GM18498 (cell line): ENCODE measurements at regions not wholly inside any gene's neighbourhood (a gene's known extent, or its start where the extent isn't known, plus 50 kb on each side); places are given as distances from the start of the nearest gene placed in this dataset.
A peak's percentile ranks its signal among the peaks of the same experiment; 100 is the strongest.

Experiments
- ATAC-seq: cut with Tn5 transposase; IDR thresholded peaks from one replicate; pipeline ENCODE4 v1.9.1; 2021; ENCODE audit warnings: mild to moderate bottlenecking, moderate library complexity; ENCODE audit not compliant: unreplicated experiment

- no peak for ATAC-seq
These were observed 53.3 kb downstream of the FOXD1 start for GRCh38 chr5:73395256-73395655.

GRCh38 chr5:73394610-73395009 is 54.0 kb downstream of the FOXD1 start:
- ATAC-seq, result no peak

DNA sequence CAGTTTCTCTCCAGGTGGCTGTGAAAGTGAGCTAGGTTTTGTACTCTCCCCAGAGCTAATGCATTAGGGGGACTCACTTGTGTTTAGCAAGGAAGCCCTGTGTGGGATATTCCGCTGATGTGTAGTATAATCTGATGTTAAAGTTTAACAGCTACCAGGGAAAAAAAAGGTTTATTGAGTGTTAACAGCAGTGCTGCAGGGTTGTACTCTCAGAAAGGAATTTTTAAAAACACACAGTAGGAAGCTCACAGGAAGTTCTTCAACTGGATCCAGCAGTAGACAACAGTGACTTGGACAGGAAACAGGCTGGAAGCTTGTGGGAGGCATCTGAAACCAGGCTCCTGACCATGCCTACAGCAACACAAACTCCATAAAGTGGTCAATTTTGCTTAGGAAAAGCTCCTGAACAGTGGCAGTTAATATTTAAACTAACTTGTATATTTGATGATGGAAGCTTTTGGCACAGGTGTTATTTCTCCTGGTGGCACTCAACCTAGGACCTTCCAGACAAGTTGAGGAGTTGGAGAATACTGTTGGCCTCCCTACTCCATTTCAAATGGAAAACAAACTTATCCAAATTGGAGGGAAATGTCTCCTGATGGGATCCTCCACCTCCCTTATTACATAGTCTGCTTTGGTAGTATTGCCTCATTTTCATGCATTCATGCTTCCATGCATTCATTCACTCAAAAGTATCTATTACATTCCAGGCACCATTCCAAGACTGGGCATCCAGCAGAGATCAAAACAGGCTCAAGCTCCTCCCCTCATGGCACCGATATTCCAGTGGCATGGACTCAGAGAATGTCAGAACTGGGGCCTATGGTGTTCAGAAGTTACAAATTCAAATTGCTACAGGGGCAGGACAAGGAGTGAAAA is 54.7 kb downstream of the FOXD1 start:
- no peak for ATAC-seq

DNA sequence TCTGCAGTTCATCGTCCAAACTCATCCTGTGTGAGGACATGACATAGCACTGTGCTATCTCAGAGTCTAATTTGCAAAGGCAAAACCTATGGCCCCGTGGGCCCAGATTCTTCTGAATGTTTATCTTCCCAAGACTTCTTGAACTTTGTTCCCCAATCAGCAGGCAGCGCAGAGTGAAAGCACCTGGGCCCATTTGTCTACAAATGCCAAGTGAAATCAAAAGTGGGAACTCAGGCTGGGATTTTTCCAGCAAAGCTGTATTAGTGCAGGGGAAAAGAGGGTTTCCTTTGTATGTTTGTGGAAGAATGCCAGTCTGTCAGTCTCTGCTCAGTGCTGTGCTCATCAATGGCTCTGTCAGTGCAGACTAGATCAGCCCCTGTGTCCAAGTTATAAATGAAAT is 55.8 kb downstream of the FOXD1 start:
- no peak for ATAC-seq

GRCh38 chr5:73391441-73391881 is 57.1 kb downstream of the FOXD1 start:
- no peak for ATAC-seq

DNA sequence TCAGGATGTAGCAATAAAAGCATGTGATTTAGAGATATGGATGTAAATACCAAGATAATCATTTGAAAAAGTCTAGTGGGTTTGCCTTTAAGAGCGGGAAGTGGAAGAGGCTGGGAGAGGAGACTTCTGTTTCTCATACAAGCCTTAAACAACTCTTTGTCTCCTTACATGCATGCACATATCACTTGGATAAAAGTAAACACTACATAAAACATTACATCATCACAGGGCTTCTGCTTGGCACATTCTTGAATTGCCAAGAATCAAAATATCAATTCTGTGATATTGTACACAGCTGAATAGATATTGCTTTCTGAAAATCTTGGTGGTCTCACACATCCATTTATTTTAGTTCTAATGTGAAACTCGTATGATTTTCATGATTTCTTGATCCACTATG is 57.6 kb downstream of the FOXD1 start:
- no peak for ATAC-seq

DNA sequence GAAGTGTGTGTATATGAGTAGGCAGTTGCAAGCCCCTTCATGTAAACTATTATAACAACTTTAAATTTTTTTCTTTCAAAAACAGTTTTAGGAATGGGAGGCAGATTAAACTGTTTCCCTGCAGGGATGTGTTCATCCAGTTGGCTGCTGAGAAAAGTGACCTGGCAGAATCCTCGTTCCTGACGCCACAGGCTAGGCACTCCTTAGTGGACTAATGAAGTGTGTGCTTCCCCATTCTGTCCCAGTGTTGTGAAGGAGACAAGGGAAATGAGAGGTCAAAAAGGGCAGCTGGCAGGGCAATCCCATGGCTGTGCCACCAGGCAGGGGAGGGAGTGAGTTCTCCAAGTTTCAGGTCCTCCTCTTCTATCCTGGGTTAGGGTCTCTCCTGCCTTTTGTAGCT is 59.8 kb downstream of the FOXD1 start:
- ATAC-seq, result no peak

DNA sequence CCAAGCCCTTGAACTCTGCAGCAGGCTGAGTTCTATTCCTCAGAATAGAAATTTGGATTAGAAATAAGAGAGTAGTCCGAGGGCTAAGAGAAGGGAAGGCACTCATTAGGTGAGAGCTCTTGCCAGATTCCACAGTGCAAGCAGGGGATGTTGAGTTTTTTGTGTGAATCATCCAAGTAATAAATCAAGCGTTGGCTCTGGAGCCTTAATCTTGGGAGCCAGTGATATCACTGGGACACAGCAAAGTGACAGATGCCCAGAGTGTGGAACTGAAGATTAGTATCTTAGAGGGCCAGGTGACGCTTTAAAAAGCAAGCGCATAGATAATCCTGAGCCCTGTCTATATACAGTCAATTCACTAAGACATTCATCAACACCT is 60.3 kb downstream of the FOXD1 start:
- ATAC-seq, result no peak

- ATAC-seq, result peak; percentile 93
These were observed 60.8 kb downstream of the FOXD1 start for GRCh38 chr5:73387601-73388305.

- ATAC-seq, result peak; percentile 39
These were observed 61.4 kb downstream of the FOXD1 start for GRCh38 chr5:73387149-73387591.

DNA sequence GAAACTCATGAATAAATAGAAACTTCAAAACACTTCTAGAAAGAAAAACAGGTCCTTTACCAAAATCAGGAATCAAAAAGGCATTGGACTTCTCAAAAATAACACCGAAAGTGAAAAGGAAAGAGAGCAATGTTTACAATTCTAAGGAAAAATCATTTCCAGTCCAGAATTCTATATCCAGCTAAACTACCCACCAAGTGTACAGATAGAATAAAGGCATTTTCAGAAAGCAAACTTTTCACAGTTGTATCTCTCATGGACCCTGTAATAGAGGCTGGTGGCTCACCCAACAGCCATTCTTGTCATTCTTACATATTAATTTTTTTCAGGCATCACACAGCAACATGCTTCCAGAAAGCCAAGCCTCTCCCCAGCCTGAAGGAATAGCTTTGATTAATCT is 63.7 kb downstream of the FOXD1 start:
- ATAC-seq, result no peak

DNA sequence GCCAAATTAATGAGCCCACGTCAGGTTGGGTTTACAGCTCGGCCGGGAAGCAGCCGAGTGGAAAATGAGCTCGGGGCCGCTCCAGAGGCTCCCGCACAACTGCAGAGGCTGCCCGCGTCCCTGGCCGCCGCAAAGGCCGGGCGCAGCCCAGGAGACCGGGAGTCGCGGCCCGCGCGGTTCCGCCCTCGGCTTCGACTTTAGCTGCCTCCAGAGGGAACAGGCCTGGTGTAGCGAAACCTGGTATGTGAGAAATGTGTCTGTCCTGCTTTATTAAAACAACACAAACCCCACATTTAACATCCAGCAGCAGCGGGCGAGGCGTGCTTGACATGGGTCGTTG is 66.2 kb downstream of the FOXD1 start:
- no peak for ATAC-seq

GRCh38 chr5:73381590-73382400 is 66.8 kb downstream of the FOXD1 start:
- no peak for ATAC-seq

GRCh38 chr5:73380710-73381589 is 67.6 kb downstream of the FOXD1 start:
- ATAC-seq, result no peak

DNA sequence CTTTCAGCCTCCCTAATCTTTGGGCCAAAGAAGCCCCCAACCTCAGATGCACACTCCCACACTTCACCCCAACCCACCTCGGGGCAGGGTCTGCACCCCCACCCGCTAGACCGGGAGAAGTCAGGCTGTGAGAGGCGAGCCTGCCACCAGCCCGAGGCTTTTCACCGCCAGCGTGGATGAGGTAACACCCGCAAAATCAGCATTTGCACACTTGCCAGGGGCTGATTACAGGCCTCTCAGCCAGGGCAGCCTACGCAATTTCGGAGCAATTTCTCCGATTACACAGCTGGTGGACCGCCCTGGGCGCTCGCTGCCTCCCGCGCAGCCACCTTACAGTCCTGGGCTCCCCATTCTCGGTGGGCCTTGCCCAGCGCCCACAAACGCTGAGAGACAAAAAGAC is 68.5 kb downstream of the FOXD1 start:
- no peak for ATAC-seq

DNA sequence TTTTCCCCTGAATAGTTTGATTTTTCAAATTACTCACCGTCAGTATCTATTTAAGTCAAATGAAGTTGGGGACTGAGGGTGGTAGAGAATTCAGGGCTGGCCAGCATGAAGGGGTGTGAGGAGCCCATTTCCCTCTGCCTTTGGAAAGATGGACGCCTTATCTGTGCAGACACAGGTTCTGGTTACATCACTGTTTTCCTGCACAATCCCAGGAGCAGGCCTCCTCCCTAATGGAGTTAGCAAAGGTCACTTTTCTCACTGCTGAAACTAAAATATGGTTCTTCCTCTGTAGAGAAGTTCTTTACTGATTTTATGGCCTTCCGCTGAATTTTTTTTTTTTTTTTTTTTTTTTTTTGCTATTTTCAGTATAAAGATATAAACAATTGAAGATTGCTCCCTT is 69.1 kb downstream of the FOXD1 start:
- ATAC-seq, result no peak

GRCh38 chr5:73378765-73379164 is 69.8 kb downstream of the FOXD1 start:
- no peak for ATAC-seq

GRCh38 chr5:73378070-73378469 is 70.5 kb downstream of the FOXD1 start:
- ATAC-seq, result no peak

GRCh38 chr5:73376618-73377170 is 71.9 kb downstream of the FOXD1 start:
- ATAC-seq, result no peak

- no peak for ATAC-seq
These were observed 72.6 kb downstream of the FOXD1 start for GRCh38 chr5:73375949-73376348.
